SK-N-SH (cell line): ENCODE measurements at regions not wholly inside any gene's neighbourhood (a gene's known extent, or its start where the extent isn't known, plus 50 kb on each side); places are given as distances from the start of the nearest gene placed in this dataset.

Experiments
- CTCF ChIA-PET: fragments of 300-600, 350-600 bp; formaldehyde crosslinking; extraction: SDS; loops from one replicate; lab custom pipeline; 2021; lab: Yijun Ruan, JAX
- POLR2A ChIA-PET: fragments of 350-600 bp; sonication (Branson Sonifier 250); formaldehyde crosslinking; extraction: SDS; loops from one replicate; lab custom pipeline; 2020; ENCODE audit warnings: antibody characterized with exemption, inconsistent platforms; lab: Yijun Ruan, JAX
- DNase-seq: peaks from one replicate; pipeline ENCODE4 v3.0.0; 2012
- H2AFZ ChIP-seq: fragments of 200-600 bp; sonication (generic); 2 replicates; pipeline ENCODE4 v1.8.1; 2016; ENCODE audit warnings: antibody characterized with exemption, mild to moderate bottlenecking, low read depth
- H3F3A ChIP-seq: fragments of 200-600 bp; sonication (generic); replicated peaks from 2 replicates; pipeline ENCODE3; 2016; ENCODE audit warnings: antibody characterized with exemption, mild to moderate bottlenecking; ENCODE audit not compliant: insufficient read depth
- H3K27ac ChIP-seq, 2 experiments: fragments of 200-500 bp in 1 of 2; fragments of 200-600 bp in 1 of 2; sonication (Bioruptor generic) in 1 of 2; sonication (generic), shearing (Covaris generic) in 1 of 2; 2 replicates each; pipeline versions ENCODE4 v1.5.1 to v1.6.1; 2014 to 2016; ENCODE audit warnings: low read depth in 2 of 2, inconsistent platforms in 1 of 2, low read length in 1 of 2, mild to moderate bottlenecking in 1 of 2, mixed read lengths in 1 of 2
- H3K27me3 ChIP-seq: fragments of 200-600 bp; sonication (generic), shearing (Covaris generic); 2 replicates; pipeline ENCODE4 v1.6.1; 2016; ENCODE audit warnings: mixed run types; ENCODE audit not compliant: insufficient read depth
- H3K36me3 ChIP-seq, 2 experiments: fragments of 200-500 bp in 1 of 2; fragments of 200-600 bp in 1 of 2; sonication (Bioruptor generic) in 1 of 2; sonication (generic) in 1 of 2; replicated peaks in 1 of 2; 2 replicates each; pipeline versions ENCODE3 to v1.5.1; 2014 to 2016; ENCODE audit warnings: low read length in 1 of 2, mild to moderate bottlenecking in 1 of 2; ENCODE audit not compliant: insufficient read depth in 2 of 2, control insufficient read depth in 1 of 2
- H3K4me1 ChIP-seq, 2 experiments: fragments of 200-500 bp in 1 of 2; fragments of 200-600 bp in 1 of 2; sonication (Bioruptor generic) in 1 of 2; sonication (generic), shearing (Covaris generic) in 1 of 2; 2 replicates each; pipeline versions ENCODE4 v1.5.1 to v1.6.1; 2014 to 2016; ENCODE audit warnings: low read depth in 1 of 2, low read length in 1 of 2, mixed run types in 1 of 2; ENCODE audit not compliant: insufficient read depth in 2 of 2, control insufficient read depth in 1 of 2
- H3K4me2 ChIP-seq: fragments of 200-600 bp; sonication (generic), shearing (Covaris generic); 2 replicates; pipeline ENCODE4 v1.6.1; 2017; ENCODE audit warnings: mixed run types
- H3K4me3 ChIP-seq, 2 experiments: fragments of 200-500 bp in 1 of 2; fragments of 200-600 bp in 1 of 2; sonication (Bioruptor generic) in 1 of 2; sonication (generic), shearing (Covaris generic) in 1 of 2; 2 replicates each; pipeline versions ENCODE4 v1.5.1 to v1.8.1; 2014 to 2016; ENCODE audit warnings: low read depth in 2 of 2, inconsistent platforms in 1 of 2, low read length in 1 of 2, mild to moderate bottlenecking in 1 of 2, mixed read lengths in 1 of 2, moderate library complexity in 1 of 2
- H3K79me2 ChIP-seq: fragments of 200-600 bp; sonication (generic); 2 replicates; pipeline ENCODE4 v1.8.1; 2017; ENCODE audit warnings: mild to moderate bottlenecking; ENCODE audit not compliant: insufficient read depth
- H3K9ac ChIP-seq: fragments of 200-600 bp; sonication (generic); 2 replicates; pipeline ENCODE4 v1.6.1; 2017; ENCODE audit warnings: mixed run types
- H3K9me2 ChIP-seq: fragments of 200-600 bp; sonication (generic); 2 replicates; pipeline ENCODE4 v1.6.1; 2017; ENCODE audit warnings: mixed run types
- H3K9me3 ChIP-seq: fragments of 200-600 bp; sonication (generic); 2 replicates; pipeline ENCODE4 v1.6.1; 2017; ENCODE audit warnings: mixed run types, mild to moderate bottlenecking, moderate library complexity
- H4K20me1 ChIP-seq: fragments of 200-600 bp; sonication (generic); 2 replicates; pipeline ENCODE4 v1.6.1; 2017; ENCODE audit warnings: mild to moderate bottlenecking, mixed run types; ENCODE audit not compliant: insufficient read depth
- EP300 ChIP-seq, 2 experiments: IDR thresholded peaks; 2 replicates each; pipeline versions ENCODE4 v1.4.0 to v1.6.1; 2012; ENCODE audit warnings: borderline replicate concordance in 1 of 2, low read depth in 1 of 2, low read length in 1 of 2
- WGBS: methylation state at CpG from one replicate; pipeline ENCODE4 v1.1.6; 2017; ENCODE audit warnings: low lambda C conversion rate; 5-methylcytosine and 5-hydroxymethylcytosine counted together
- TF ChIP-seq, protein P1 (sequence below): IDR thresholded peaks from 2 replicates; pipeline ENCODE4; 2012
- TF ChIP-seq, protein P2 (sequence below): IDR thresholded peaks from 2 replicates; pipeline ENCODE4 v1.4.0; 2012; ENCODE audit warnings: low read depth

DNA sequence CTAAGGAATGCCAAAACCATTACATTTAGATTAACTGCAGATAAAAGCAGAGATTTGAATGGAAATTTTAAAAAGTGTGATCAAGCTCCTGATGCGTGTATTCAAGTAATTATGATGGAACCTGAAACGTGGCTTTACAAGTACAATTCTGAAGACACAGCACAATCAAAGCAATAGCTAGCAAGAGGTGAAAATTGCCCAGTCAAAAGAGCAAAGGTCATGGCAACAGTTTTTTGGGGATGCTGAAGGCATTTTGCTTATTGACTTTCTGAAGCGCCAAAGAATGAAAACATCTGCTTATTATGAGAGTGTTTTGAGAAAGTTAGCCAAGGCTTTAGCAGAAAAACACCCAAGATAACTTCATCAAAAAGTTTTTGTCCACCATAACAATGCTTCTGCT is 389.6 kb upstream of the TENM4 start:
- Histone ChIP-seq H3K9ac (no peak overlapping the region), H3K9me2 (no peaks in the 10 kb centered on the region), H2AFZ (no peak overlapping the region), H3K36me3 (no peaks in the 10 kb centered on the region), H3K4me2 (no peak overlapping the region), H3K4me3 (no peak overlapping the region), H3K9me3 (no peaks in the 10 kb centered on the region), H3F3A (no peaks in the 10 kb centered on the region), H4K20me1 (no peaks in the 10 kb centered on the region), H3K79me2 (no peaks in the 10 kb centered on the region), H3K27ac (no peak overlapping the region), H3K4me1 (no peaks in the 10 kb centered on the region), H3K27me3 (no peaks in the 10 kb centered on the region)
- DNase-seq = no peak
- TF ChIP-seq, protein P1, sequence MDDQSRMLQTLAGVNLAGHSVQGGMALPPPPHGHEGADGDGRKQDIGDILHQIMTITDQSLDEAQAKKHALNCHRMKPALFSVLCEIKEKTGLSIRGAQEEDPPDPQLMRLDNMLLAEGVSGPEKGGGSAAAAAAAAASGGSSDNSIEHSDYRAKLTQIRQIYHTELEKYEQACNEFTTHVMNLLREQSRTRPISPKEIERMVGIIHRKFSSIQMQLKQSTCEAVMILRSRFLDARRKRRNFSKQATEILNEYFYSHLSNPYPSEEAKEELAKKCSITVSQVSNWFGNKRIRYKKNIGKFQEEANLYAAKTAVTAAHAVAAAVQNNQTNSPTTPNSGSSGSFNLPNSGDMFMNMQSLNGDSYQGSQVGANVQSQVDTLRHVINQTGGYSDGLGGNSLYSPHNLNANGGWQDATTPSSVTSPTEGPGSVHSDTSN = no peak
- TF ChIP-seq EP300 (IDR thresholded peaks at IDR 0.05; ENCODE audit: borderline replicate concordance in 1 of 2, low read depth in 1 of 2, low read length in 1 of 2) = no peak
- POLR2A ChIA-PET = no interaction called here
- 16% methylated on average over 3 of the region's 3 CpGs for WGBS
- CTCF ChIA-PET = no interaction called here

DNA sequence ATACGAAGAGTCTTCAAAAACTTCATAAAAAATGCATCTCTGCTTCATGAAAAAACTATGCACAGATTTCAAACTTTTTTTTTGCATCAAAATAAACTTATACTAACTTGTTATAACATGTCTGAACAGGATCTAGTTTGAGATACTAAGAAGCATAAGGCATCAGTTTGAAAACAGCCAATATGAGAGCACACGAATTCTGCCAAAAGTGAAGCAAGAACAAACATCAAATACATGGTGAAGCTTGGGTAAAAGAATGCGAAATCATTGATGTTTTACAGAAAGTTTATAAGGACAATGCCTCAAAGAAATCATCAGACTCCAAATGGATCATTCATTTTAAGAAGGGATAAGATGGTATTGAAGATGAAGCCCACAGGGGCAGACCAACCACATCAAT is 389.1 kb upstream of the TENM4 start:
- no peaks in the 10 kb centered on the region for H3K27me3 ChIP-seq
- no peaks in the 10 kb centered on the region for H3K9me2 ChIP-seq
- H3K27ac ChIP-seq = no peak overlapping the region
- no peaks in the 10 kb centered on the region for H3K9me3 ChIP-seq
- no peaks in the 10 kb centered on the region for H3K36me3 ChIP-seq
- DNase-seq = no peak
- H3K4me1 ChIP-seq = no peaks in the 10 kb centered on the region
- H4K20me1 ChIP-seq = no peaks in the 10 kb centered on the region
- ChIA-PET POLR2A (no interaction called here), CTCF (interaction anchor here (1.3 kb wide), 1 partner anchor 15 kb away, joined by 4 read pairs; no protein-coding TSS in a partner anchor)
- H3K4me3 ChIP-seq = no peak overlapping the region
- TF ChIP-seq, protein P2, sequence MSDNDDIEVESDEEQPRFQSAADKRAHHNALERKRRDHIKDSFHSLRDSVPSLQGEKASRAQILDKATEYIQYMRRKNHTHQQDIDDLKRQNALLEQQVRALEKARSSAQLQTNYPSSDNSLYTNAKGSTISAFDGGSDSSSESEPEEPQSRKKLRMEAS = no peak
- no peak overlapping the region for H2AFZ ChIP-seq
- no peaks in the 10 kb centered on the region for H3F3A ChIP-seq
- no peak overlapping the region for H3K4me2 ChIP-seq
- H3K9ac ChIP-seq = no peak overlapping the region
- WGBS = 4% methylated on average over 3 of the region's 3 CpGs
- no peaks in the 10 kb centered on the region for H3K79me2 ChIP-seq

DNA sequence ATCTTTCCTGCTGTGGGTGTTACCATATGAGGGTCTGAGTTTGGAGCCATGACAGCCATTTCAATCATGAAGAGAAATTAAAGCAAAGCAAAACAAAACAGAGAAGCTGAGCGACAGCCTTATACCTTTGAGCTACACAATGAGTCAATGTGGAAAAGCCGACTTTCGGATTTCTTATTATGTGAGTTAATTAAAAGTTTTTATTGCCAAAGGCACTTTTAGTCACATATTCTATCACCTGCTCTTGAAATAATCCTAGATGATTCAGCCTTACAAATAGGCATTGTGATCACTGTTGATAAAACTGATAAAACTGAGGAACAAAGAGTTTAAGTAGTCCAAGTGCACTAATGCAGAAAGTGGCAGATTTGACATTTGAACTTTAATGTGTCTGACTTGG is 381.9 kb upstream of the TENM4 start:
- Histone ChIP-seq H3F3A (no peaks in the 10 kb centered on the region), H3K36me3 (no peaks in the 10 kb centered on the region), H3K9me3 (no peaks in the 10 kb centered on the region), H3K27me3 (no peaks in the 10 kb centered on the region), H3K4me3 (no peak overlapping the region), H3K4me1 (no peaks in the 10 kb centered on the region), H4K20me1 (no peaks in the 10 kb centered on the region), H3K79me2 (no peaks in the 10 kb centered on the region), H2AFZ (no peak overlapping the region), H3K9ac (no peak overlapping the region), H3K9me2 (no peaks in the 10 kb centered on the region), H3K4me2 (no peak overlapping the region), H3K27ac (no peak overlapping the region)
- ChIA-PET POLR2A (no interaction called here), CTCF (no interaction called here)
- DNase-seq = no peak
- 40% methylated on average over 3 of the region's 3 CpGs for WGBS
- TF ChIP-seq, protein P1 = no peak
